GM21786 (cell line): ENCODE measurements at regions not wholly inside any gene's neighbourhood (a gene's known extent, or its start where the extent isn't known, plus 50 kb on each side); places are given as distances from the start of the nearest gene placed in this dataset.

Experiments
- ATAC-seq: cut with Tn5 transposase; IDR thresholded peaks from one replicate; pipeline ENCODE4 v1.9.1; 2021; ENCODE audit not compliant: unreplicated experiment

DNA sequence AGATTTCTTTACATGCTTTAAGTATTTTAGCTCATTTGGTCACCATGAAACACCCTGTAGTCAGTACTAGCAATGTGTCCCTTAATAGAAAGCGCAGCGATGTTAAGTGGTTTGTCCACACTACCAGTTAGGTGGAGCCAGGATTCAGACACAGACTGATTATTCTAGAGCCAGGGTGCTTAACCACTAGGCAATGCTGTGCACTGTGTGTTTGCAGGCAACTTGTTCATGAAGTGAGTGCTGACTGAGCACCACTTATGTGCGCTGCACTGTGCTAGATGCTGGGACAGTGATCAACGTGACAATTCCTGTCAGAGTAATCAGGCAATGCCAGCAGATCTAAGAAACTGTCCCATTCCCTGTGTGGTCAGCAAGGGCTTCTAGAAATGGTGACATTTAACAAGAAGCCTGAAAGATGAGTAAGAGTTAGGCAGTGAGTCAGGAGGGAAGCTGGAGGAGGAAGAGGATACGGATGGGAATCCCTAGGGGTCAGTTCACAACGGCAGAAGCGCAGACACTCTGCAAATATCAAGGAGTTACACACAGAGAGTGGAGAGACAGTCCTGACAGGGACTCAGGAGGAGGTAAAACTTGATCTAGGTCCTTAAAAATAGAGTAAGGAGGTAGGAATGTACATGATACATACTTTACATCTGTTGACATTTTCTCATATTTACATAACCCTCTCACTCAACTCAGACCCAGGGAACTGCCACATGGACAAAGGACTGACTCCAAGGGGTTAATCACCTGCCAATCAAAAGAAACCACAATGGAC lies 69.7 kb upstream of the EGR2 start:
- ATAC-seq = no peak

DNA sequence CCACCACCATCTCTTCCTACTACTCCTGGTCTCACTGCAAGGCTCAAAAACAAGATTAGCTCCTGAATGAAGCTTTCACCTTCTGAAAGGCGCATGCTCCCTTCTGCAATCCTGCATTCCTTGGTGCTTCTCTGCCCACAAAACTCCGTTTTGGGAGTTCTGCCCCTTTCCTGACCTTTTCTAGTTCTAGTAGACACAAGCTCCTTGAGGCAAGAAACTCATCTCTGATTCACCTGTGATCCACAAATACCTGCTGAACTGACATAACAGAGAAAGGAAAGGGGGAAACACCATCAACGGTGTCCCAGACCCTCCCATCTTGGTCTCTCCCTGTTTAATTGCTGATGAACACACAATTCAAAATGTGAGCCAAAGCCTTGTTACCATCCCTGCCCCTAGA lies 64.0 kb upstream of the EGR2 start:
- no peak for ATAC-seq

DNA sequence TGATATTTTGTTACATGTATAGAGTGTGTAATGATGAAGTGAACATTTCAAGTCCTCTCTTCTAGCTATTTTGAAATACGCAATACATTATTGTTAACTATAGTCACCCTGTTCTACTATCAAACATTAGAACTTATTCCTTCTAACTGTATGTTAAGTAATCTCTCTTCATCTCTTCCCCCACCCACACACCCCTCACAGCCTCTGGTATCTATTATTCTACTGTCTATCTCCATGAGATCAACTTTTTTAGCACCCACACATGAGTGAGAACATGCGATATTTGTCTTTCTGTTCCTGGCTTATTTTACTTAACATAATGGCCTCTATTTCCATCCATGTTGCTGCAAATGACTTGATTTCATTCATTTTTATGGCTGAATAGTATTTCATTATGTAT lies 57.7 kb upstream of the EGR2 start:
- ATAC-seq = no peak

DNA sequence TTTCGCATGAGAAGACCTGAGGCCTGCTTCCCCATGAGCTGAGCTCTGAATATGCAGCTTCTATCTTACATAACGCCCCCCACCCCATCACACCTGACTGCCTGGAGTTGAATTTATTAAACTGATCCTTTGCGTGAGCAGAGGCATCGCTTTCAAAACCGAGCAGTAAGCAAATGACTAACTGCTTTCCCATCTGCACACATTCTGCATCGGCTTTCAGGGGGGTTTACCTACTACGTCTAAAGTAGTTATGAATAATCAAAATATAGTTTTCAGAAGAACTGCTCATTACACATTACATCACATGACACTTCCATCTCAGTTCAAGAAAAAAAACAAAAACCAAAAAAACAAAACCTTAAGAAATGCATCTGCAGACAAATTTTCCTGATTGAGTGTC lies 54.7 kb upstream of the EGR2 start:
- peak; percentile 91 for ATAC-seq

DNA sequence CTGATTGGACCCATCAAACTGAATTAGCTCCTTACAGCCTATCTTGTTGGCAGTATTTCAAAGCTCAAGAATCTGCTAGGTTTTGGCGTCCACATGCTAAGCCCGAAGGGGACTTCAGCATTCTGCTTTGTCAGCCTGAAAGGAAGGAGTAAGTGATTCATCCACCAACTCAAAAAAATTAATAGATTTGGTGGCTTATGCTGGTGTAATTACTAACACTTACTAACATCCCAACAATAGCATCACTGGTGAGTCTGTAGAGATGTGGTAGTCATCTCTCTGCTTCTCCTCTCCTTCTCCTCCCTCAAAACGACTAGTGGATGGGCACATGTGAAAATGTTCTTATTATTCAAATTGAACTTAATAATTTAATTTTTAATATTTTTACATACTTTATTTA lies 53.8 kb upstream of the EGR2 start:
- ATAC-seq = no peak

DNA sequence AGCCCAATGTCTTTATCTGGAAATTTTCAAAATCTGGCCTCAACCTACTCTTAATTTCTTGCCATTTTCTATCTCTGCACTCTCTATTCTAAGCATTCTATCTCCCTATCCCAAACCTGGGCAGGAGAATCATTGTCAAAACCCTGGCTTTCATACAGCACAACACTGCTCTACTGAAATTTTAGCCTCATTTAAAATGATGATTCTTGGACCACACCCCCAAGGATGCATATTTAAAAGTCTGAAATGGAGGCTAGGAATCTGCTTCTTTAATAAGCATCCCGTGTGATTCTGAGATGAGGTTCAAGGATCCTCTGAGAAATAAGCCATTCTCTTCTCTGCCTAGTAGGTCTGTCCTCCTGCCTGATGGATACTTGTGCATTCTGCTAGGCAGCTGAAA lies 50.8 kb upstream of the EGR2 start:
- ATAC-seq = no peak

DNA sequence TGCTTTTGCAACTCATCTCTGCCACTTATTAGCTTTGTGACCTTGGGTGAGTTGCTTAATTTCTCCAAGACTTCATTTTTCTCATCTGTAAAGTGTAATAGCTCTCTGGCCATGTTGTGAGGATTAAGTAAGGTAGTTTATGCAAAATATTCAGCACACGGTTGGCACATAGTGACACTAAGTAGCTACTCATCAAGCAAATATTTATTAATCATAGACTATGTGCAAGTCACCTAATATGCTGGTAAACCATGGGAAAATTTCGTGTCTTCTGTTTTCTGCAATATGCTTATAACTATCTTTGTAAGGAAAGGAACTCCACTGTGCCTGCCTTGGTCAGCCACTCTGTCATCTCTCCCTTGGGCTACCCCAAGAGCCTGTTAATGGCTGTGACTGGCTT lies 50.3 kb upstream of the EGR2 start:
- ATAC-seq = no peak
